ENCODE measurements at regions not wholly inside any gene's neighbourhood (a gene's known extent, or its start where the extent isn't known, plus 50 kb on each side); places are given as distances from the start of the nearest gene placed in this dataset.

DNA sequence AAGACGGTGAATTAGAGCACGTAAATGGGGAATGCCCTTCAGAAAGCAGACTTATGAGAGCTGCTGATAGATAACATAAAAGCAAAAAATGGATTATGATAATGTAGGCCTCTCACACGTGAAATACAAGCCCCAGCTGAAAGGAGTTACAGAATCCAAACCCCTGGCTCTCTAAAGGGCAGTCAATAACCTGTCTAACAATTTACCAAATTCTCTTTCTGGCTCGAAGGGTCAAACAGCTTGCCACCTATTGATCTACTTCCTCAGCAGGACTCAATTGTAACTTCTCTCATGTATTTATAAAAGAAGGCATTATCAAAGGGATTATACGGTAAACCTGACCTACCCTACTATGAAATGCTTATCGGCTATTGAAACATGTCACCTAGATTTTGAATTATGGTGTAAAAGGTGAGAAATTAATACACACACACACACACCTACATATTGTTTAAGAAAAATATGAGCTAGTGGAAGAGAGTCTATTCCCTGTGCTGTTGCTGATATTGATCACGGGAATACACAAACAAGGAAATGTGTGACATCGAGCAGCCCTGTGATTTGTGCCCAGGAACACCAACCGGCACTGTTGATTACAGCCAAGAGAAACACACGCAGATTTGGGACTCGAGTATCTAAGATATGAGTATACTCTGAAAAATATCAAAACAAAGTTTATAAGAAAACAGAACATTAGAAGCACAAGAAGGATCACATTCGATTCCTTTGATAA lies 135.6 kb upstream of the NEBL start:
- Histone ChIP-seq H3K27me3 (no peaks in the 10 kb centered on the region), H3K9me3 (no peaks in the 10 kb centered on the region), H3K27ac (no peak overlapping the region), H3K36me3 (no peaks in the 10 kb centered on the region), H3K4me3 (no peak overlapping the region), H3K4me1 (no peaks in the 10 kb centered on the region)
- 74 to 77% methylated on average over 12 of the region's 12 CpGs for WGBS, 2 donors
- no peak for DNase-seq
- no peak for ATAC-seq (ENCODE audit: low FRiP score in 2 of 2)
- TF ChIP-seq EP300 (IDR thresholded peaks at IDR 0.05) (no peak), POLR2AphosphoS5 (IDR thresholded peaks at IDR 0.05) (no peak), POLR2A (IDR thresholded peaks at IDR 0.05) (no peak)
- TF ChIP-seq, protein P1, sequence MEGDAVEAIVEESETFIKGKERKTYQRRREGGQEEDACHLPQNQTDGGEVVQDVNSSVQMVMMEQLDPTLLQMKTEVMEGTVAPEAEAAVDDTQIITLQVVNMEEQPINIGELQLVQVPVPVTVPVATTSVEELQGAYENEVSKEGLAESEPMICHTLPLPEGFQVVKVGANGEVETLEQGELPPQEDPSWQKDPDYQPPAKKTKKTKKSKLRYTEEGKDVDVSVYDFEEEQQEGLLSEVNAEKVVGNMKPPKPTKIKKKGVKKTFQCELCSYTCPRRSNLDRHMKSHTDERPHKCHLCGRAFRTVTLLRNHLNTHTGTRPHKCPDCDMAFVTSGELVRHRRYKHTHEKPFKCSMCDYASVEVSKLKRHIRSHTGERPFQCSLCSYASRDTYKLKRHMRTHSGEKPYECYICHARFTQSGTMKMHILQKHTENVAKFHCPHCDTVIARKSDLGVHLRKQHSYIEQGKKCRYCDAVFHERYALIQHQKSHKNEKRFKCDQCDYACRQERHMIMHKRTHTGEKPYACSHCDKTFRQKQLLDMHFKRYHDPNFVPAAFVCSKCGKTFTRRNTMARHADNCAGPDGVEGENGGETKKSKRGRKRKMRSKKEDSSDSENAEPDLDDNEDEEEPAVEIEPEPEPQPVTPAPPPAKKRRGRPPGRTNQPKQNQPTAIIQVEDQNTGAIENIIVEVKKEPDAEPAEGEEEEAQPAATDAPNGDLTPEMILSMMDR (IDR thresholded peaks at IDR 0.05), result no peak

DNA sequence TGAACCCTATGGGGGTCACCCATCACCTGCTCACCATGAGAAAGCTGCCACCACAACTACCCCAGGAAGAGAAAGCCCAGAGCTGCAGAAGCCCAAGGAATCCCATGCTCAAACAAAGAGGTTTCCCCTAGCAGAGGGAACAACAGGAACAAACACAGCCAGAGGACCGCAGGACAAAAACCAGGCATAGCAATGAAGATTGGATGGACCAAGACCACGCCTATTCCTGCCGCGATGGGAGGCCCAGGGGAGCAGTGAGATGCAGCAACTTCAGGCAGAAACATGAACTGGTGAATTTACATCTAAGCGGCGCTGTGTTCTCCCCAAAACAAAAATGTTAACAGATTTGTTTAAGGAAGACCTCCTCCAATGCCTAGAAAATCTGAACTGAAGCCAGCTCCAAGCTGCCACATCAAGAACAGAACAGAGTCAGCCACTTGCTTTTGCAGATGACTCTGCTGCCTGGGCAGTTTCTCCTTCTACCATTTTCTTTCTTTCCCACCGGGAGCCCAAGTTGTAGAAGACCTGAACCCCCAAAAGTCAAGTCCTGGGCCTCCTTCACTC lies 134.2 kb upstream of the NEBL start:
- TF ChIP-seq EP300 (IDR thresholded peaks at IDR 0.05) (no peak), POLR2AphosphoS5 (IDR thresholded peaks at IDR 0.05) (no peak), POLR2A (IDR thresholded peaks at IDR 0.05) (no peak)
- TF ChIP-seq, protein P1 (IDR thresholded peaks at IDR 0.05), result no peak
- Histone ChIP-seq H3K27ac (no peak overlapping the region), H3K36me3 (no peaks in the 10 kb centered on the region), H3K27me3 (no peaks in the 10 kb centered on the region), H3K9me3 (no peaks in the 10 kb centered on the region), H3K4me3 (no peak overlapping the region), H3K4me1 (no peaks in the 10 kb centered on the region)
- WGBS, 2 donors, result 73% methylated on average over 7 of the region's 7 CpGs
- ATAC-seq (ENCODE audit: low FRiP score in 2 of 2) (peak in 1 of 2 donors; percentile 40), DNase-seq (no peak)

DNA sequence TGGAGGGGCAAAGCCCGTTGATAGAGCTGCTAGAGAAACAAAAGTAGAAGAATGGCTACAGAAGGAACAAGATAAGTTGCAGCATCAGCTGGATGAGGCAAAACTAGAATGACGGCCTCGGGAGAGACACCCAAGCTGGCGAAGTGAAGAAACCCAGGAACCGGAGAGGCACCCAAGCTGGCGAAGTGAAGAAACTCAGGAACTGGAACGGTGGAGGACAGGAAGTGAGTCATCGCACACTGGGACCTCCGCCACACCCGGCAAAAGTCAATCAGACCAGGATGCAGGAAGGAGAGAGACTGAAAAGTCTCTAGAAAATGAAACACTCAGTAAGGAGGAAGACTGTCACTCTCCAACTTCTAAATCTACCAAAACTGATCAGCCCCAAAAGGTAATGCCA lies 133.0 kb upstream of the NEBL start:
- ATAC-seq (ENCODE audit: low FRiP score in 2 of 2) (peak in 1 of 2 donors; percentile 77), DNase-seq (peak in 1 of 2 donors; percentile 30)
- WGBS, 2 donors, result 66 to 75% methylated on average over 10 of the region's 10 CpGs
- peak overlapping the region in 1 of 4 donors; percentile 34 for H3K27ac ChIP-seq
- H3K4me3 ChIP-seq, result no peak overlapping the region
- TF ChIP-seq, protein P1 (IDR thresholded peaks at IDR 0.05), result no peak
- TF ChIP-seq POLR2AphosphoS5 (IDR thresholded peaks at IDR 0.05), result no peak
- no peak for TF ChIP-seq POLR2A (IDR thresholded peaks at IDR 0.05)
- no peak for TF ChIP-seq EP300 (IDR thresholded peaks at IDR 0.05)
- H3K4me1 ChIP-seq, result no peaks in the 10 kb centered on the region
- no peaks in the 10 kb centered on the region for H3K9me3 ChIP-seq
- H3K27me3 ChIP-seq, result no peaks in the 10 kb centered on the region
- no peaks in the 10 kb centered on the region for H3K36me3 ChIP-seq

DNA sequence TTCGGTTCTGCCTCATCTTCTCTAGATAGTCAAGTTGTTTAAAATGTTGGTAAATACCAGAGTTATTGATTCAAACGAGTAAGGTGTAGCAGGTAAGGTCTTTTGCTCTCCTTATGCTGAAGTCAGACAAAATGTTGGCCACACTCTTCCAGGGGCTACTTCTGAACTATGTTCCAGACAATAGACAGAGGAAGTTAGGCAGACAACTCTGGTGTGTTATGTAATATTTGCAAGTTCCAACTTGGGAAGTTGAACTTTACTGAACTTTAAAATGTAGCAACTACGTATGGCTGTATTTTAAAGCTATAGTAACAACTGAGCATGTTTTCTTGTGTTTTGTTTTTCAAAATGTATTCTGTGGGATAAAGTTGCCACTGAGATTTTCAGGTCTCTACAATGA lies 125.7 kb upstream of the NEBL start:
- TF ChIP-seq EP300 (IDR thresholded peaks at IDR 0.05) (no peak), POLR2AphosphoS5 (IDR thresholded peaks at IDR 0.05) (no peak), POLR2A (IDR thresholded peaks at IDR 0.05) (no peak)
- TF ChIP-seq, protein P1 (IDR thresholded peaks at IDR 0.05), result no peak
- Histone ChIP-seq H3K27me3 (no peaks in the 10 kb centered on the region), H3K36me3 (no peaks in the 10 kb centered on the region), H3K9me3 (no peaks in the 10 kb centered on the region), H3K4me3 (no peak overlapping the region), H3K27ac (no peak overlapping the region), H3K4me1 (peaks cover 0 to 11% (median 0%) of the 10 kb centered on the region in 4 donors)
- 44 to 49% methylated on average over 3 of the region's 3 CpGs for WGBS, 2 donors
- peak in 1 of 2 donors; percentile 46 for ATAC-seq (ENCODE audit: low FRiP score in 2 of 2)
- no peak for DNase-seq
